Skeletal muscle cell (primary cell): ENCODE measurements at regions not wholly inside any gene's neighbourhood (a gene's known extent, or its start where the extent isn't known, plus 50 kb on each side); places are given as distances from the start of the nearest gene placed in this dataset.

Source experiments
- DNase-seq: peaks from one replicate; pipeline ENCODE4 v3.0.0-alpha.2; 2010; ENCODE audit warnings: low read depth
- H3K4me3 ChIP-seq: 2 replicates; pipeline ENCODE4 v1.5.1; 2011; ENCODE audit warnings: low read depth, mild to moderate bottlenecking, control low read depth, low read length, moderate library complexity

- no peak for DNase-seq
- H3K4me3 ChIP-seq, result no peak overlapping the region
These were observed 707.0 kb downstream of the EPM2A start for GRCh38 chr6:145028144-145028818.

- no peak for DNase-seq
- no peak overlapping the region for H3K4me3 ChIP-seq
These were observed 704.3 kb downstream of the EPM2A start for GRCh38 chr6:145031001-145031400.

- DNase-seq, result no peak
- no peak overlapping the region for H3K4me3 ChIP-seq
These were observed 703.4 kb downstream of the EPM2A start for GRCh38 chr6:145031962-145032361.

- H3K4me3 ChIP-seq, result no peak overlapping the region
- DNase-seq, result no peak
These were observed 702.7 kb downstream of the EPM2A start for GRCh38 chr6:145032562-145033145.

GRCh38 chr6:145034664-145035063 lies 700.7 kb downstream of the EPM2A start:
- DNase-seq, result no peak
- no peak overlapping the region for H3K4me3 ChIP-seq

GRCh38 chr6:145036236-145036635 lies 699.1 kb downstream of the EPM2A start:
- H3K4me3 ChIP-seq, result no peak overlapping the region

GRCh38 chr6:145036848-145037567 lies 698.3 kb downstream of the EPM2A start:
- DNase-seq, result no peak
- no peak overlapping the region for H3K4me3 ChIP-seq

More at GRCh38 chr6:145036236-145036635, 699.1 kb downstream of the EPM2A start:
- DNase-seq, result no peak

GRCh38 chr6:145042559-145042958 lies 692.8 kb downstream of the EPM2A start:
- no peak overlapping the region for H3K4me3 ChIP-seq
- DNase-seq, result no peak

GRCh38 chr6:145043926-145044500 lies 691.3 kb downstream of the EPM2A start:
- DNase-seq, result no peak
- H3K4me3 ChIP-seq, result no peak overlapping the region

GRCh38 chr6:145044641-145045246 lies 690.6 kb downstream of the EPM2A start:
- peak; percentile 86 for DNase-seq
- H3K4me3 ChIP-seq, result no peak overlapping the region

- DNase-seq, result no peak
- H3K4me3 ChIP-seq, result no peak overlapping the region
These were observed 689.7 kb downstream of the EPM2A start for GRCh38 chr6:145045582-145045981.

- no peak overlapping the region for H3K4me3 ChIP-seq
- no peak for DNase-seq
These were observed 687.4 kb downstream of the EPM2A start for GRCh38 chr6:145047891-145048290.

- no peak for DNase-seq
- H3K4me3 ChIP-seq, result no peak overlapping the region
These were observed 683.7 kb downstream of the EPM2A start for GRCh38 chr6:145051661-145052060.

- H3K4me3 ChIP-seq, result no peak overlapping the region
- DNase-seq, result peak; percentile 40
These were observed 679.8 kb downstream of the EPM2A start for GRCh38 chr6:145055567-145055966.

- no peak overlapping the region for H3K4me3 ChIP-seq
- DNase-seq, result no peak
These were observed 674.6 kb downstream of the EPM2A start for GRCh38 chr6:145060714-145061113.

GRCh38 chr6:145063091-145063490 lies 672.2 kb downstream of the EPM2A start:
- no peak for DNase-seq
- no peak overlapping the region for H3K4me3 ChIP-seq

GRCh38 chr6:145067430-145067829 lies 667.9 kb downstream of the EPM2A start:
- H3K4me3 ChIP-seq, result no peak overlapping the region
- DNase-seq, result no peak

- no peak for DNase-seq
These were observed 666.7 kb downstream of the EPM2A start for GRCh38 chr6:145068577-145068976.

GRCh38 chr6:145069966-145070365 lies 665.4 kb downstream of the EPM2A start:
- H3K4me3 ChIP-seq, result no peak overlapping the region
- no peak for DNase-seq

More at GRCh38 chr6:145068577-145068976, 666.7 kb downstream of the EPM2A start:
- H3K4me3 ChIP-seq, result no peak overlapping the region

GRCh38 chr6:145070791-145071190 lies 664.5 kb downstream of the EPM2A start:
- peak; percentile 43 for DNase-seq
- no peak overlapping the region for H3K4me3 ChIP-seq
